HG02943 (cell line): ENCODE measurements at regions not wholly inside any gene's neighbourhood (a gene's known extent, or its start where the extent isn't known, plus 50 kb on each side); places are given as distances from the start of the nearest gene placed in this dataset.

Experiments
- ATAC-seq: cut with Tn5 transposase; IDR thresholded peaks from one replicate; pipeline ENCODE4 v1.9.1; 2021; ENCODE audit warnings: mild to moderate bottlenecking, low read depth, moderate library complexity; ENCODE audit not compliant: unreplicated experiment

DNA sequence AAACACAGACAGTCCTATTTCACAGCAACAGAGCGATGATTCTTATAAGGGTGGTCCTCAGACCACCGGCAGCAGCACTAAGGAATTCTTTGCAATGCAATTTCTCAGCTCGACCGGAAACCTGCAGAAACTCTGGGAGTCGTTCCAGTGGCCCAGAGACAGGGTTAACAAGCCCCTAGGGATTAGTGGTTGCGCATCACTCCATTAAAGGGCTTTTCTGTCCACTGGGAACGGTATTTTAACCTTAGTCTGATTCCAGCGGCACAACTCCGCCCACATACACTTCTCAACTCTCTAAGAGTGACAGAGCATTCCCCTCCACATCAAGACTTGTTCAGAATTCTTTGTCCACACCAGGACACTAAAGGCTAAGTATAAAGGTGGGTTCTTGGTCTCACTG is 341.5 kb downstream of the TFAP2A start:
- ATAC-seq: no peak

DNA sequence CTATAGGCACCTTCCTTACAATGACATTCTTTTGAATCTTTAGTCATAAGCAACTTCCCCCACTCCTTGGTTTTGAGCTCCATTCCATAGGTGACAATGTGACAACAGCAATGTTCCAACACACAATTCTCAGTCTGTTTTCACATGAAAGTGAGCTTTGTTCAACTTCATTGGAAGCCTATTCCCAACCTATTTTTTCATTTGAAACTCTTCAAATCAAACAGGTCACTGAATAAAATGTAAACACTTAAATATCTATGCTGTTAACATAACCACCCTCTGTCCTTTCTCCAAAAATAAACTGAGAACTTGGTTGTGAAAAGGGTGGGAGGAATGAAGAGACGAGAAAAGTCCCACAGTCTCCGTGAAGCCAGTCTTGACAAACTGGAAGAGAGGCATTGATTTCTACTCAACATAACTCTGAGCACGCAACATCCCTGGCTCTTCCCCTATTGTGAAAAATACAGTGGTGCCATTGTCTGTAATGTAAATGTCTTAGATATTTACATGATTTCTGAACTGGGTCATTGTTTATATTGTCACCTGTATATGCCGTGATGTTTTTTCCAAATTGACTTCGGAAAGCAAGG is 343.1 kb downstream of the TFAP2A start:
- ATAC-seq: no peak

DNA sequence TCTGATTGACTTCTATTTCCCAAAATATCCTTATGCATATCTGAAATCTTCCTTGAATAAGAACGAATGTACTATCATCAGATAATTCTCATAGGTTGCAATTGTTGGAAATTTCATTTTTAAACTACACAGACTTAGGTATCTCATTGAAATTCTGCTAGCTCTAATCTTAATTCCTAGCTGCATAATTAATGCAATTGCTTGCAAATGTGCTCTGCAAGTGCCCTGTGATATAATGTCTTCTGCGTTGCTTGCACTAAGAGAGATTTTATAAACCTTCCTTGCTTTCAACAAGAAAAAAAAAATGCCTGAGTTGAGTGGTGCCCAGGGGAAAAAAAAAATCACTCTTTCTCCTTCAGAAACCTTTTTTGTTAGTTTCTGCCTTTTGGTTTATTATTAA is 354.9 kb downstream of the TFAP2A start:
- ATAC-seq: no peak

DNA sequence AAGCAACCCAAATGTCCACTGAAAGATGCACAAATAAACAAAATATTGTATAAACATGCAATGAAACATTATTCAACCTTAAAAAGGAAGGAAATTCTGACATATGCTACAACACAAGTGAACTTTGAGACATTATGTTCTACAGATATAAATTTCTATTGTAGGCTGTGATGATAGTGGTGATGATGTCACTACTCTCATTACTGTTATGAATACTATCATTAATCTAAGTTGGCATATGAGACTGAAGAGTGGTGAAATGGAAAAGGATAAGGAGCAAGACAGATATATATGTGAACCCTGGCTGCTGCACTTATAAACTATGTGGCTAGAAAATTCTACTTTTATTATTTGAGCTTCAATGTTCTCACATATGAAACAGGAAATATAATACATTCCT is 360.2 kb downstream of the TFAP2A start:
- ATAC-seq: no peak

DNA sequence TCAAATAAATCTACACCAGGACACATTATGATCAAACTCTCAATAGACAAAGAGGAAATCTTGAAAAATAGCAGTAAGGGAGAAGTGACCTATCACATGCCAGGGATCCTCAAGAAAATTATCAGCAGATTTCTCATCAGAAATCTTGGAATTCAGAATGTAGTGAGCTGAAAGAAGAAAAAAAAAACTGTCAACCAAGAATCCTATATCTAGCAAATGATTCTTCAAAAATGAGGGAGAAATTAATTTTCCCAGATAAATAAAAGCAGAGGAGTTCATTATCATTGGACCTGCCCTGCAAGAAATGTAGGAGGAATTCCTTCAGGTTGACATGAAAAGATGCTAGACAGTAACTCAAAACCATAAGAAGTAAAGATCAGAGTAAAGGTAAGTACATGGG is 363.6 kb downstream of the TFAP2A start:
- no peak for ATAC-seq

DNA sequence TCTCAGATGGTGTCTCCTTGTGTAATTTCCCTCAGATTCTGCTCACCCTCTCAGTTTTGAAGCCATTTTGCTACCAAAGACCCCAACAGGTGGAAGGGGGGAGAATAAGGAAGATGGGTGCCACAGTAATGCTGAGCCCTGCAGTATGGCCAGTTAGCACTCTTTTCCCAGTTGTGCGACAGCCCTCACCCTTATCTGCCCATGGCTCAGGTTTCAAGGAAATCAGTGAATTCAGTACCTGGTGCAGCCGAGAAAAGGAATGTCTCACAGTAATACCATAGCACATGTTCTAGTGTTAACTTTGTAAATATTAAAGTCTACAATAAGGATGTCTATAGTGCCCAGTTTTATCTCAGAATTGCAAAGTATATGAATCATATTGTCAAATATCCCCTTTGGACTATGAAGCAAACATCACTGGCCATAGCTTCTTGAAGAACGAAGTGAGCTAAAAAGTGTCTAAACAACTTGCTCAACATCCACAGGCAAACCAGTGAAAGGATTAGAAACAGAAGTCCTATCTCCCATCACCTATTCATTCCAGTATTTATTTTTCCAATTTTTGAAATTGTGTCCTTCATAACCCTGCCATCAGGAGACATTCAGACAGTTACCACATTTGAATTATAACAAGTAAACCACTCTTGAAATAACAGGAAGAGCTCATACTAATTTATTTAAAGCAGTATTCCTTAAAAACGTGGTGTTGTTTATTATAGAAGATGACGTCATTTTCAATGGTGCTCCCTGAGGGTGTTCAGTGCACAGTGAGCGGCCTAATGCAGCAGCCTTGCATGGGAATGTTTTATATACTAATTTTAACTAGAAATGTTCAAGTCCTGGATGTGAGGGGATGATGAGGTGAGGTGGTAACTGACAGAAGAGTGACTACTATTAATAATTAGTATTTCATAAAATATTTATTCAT is 366.2 kb downstream of the TFAP2A start:
- ATAC-seq: no peak

DNA sequence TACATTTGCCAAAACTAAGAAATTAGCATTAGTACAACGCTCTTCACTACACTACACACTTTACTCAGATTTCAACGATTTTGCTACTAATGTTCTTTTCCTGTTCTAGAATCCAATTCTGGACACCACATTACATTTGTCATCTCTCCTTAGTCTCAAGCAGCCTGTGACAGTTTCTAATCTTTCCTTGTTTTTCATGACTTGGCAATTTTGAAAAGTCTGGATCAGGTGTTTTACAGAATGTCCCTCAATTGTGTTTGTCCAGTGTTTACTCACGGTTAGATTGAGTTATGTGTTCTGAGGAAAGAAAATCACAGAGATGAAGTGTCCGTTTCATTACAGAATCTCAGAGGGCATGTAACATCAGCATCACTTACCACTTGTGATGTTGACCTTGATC is 372.6 kb downstream of the TFAP2A start:
- ATAC-seq: no peak

DNA sequence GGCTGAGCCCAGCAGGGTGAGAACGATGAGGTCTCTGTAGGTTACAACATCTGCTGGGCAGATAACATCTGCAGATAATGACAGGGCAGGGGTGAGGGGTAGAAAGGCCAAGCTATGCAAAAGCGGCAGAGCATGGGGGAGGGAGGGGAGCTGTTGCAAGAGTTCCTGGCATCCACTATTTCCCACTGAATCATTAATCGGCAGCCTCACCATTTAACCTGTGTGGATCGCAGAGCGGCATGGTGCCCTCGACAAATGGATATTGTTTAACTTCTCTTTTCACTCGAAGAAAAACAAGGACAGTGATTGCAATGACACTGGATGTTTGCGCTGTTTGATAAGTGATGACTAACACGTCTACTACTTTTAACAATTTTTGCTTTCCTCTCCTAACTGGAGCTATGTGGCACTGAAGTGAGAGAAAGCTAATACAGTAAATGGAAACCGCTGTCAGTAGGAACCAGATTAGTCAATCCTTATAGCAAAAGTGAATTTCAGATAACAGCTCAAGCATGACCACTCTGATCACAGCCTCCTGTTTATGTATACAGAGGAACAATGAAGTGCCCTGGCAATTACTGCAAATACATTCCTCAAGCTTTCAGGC is 381.5 kb downstream of the TFAP2A start:
- no peak for ATAC-seq

DNA sequence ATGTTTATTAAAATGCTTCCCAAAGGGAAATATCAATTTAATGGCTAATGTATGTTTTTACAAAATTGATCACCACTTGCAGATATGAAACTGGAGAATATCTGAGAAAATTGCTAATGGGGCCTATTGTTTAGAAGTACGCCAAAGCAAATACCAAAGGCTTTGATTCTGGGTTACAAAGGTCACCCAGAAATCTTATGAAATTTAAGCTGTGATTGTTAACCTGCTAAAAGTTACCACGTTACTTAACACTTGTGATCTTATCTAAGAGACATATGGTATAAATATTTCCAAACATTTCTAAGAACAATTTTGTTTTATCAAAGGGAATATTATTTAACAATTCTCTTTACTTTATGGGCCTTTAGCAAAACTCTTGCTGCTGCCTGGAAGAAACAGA is 383.3 kb downstream of the TFAP2A start:
- no peak for ATAC-seq

DNA sequence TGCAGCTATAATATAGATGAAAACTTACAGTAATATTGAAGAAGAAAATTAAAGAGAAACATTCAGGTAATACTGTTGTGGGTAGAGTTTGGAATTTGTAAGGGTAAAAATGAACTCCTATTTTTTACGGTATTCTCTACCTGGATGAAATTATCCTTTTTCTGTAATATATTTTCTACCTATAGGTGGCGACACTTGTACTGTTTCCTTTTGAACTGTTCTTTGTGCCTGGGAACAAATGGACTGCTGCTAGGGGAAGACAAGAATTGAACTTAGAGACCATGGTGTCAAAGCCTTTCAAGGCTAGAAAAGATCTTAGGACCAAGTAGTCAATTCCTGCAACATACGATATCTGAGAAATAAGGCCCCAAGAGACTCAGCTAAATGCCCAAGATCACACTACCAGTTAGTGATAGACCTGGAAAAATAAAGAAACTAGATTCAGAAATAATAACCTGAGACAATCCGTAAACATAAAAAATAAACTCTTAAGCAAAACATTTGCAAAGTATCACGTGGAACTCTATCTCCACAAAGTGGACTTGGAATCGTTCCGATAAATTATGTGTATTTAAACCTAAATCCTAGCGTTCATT is 383.8 kb downstream of the TFAP2A start:
- no peak for ATAC-seq

DNA sequence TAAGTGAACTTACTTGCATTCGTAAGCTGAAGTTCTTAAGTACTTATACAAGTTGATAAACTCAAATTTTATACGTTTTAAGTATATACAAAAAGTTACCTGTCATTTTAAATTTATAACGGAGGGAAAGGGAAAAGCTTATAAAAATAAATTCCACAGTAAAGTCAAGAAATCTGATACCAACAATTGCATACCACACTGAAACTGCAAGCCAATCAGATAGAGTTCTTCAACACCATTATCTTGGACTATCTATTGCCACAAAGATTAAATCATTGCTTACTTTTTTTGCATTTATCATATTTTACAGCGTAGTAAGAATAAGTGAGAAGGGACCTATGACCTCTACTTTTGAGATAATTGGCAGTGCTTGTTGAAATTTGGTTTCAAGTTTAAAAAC is 386.7 kb downstream of the TFAP2A start:
- no peak for ATAC-seq

DNA sequence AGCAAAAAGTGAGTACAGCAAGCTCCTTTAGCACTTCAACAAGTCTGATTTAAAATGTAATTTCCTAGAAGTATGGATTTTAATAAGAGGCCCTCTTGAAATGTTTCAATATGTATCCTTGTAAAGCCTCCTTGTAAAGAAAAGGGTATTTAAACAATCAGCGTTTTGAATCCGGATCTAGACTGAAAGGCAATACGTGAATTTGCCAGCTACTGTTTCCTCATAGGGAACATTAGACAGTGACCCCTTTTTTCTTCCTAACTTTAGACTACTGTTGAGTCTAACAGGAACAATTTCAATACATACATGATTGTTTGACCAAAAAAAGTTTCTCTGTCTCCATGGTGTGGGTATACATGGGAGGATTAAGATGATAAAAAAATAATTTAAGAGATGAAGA is 395.0 kb downstream of the TFAP2A start:
- no peak for ATAC-seq

DNA sequence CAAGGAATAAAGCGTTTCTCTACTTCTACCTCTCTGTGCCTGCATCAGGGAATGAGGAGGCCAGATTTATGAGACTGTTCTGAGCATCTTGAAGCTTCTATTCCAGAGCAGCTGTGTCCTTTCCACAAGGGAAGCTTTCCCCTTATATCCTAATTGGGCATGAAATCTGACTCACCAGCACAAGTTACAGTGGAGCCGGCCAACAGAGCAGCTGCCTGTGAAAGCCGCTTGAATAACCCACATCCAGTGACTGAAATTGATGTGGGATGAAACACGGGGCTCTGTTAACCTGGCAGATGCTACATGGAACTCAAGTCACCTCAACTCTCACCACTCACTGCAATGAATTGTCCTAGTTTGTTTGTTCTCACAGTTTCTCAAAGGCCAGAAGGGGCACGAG is 400.3 kb downstream of the TFAP2A start:
- no peak for ATAC-seq

DNA sequence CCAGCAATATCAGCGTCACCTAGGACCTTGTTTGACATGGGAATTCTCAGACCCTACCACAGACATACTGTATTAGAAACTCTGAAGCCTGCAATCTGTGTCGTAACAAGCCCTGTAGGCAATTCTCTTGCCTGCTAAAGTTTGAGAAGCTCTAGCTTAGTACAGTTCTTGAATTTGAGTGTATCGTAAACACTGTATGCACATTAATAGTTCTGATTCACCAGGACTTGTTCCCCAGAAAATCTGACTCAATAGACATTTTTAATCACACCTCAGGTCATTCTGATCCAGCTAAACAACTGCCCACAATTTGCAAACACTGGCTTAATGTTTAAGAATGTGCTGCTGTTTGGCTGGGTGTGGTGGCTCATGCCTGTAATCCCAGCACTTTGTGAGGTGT is 414.3 kb downstream of the TFAP2A start:
- no peak for ATAC-seq

DNA sequence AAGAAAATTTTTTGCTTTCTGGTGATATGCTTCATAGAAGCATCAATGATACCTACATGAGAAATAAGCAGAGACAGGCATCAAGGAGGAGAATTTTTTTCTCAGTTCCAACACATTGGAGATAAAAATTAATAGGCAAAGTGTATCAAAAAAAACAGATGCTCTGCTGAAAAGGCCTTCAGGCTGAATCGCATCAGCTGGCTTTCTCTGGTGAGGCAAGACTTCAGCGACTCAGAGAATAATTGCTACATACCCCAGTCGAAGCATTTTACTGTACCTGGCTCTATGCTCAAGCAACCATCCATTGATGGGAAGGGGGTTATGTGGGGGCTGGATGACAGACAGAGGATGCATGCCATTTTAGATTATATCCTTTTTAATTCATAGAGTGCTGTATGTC is 415.1 kb downstream of the TFAP2A start:
- no peak for ATAC-seq

DNA sequence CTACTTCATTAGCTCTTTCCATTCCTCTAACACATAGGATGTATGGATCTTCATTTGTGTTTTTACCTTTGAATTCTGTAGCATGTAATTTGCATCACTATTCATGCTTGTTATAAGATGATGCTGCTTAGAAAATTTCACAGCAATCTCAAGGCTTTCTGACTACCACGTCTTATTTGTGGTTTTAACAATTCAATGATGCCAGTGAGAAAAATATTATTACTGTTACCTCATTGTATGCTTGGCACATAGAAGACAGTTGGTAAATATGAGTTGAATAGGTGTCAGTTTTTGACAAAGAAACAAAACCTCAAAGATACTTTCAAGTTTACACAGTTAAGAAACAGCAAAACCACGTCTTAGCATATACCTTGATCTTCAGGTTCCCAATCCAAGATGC is 428.6 kb downstream of the TFAP2A start:
- no peak for ATAC-seq

DNA sequence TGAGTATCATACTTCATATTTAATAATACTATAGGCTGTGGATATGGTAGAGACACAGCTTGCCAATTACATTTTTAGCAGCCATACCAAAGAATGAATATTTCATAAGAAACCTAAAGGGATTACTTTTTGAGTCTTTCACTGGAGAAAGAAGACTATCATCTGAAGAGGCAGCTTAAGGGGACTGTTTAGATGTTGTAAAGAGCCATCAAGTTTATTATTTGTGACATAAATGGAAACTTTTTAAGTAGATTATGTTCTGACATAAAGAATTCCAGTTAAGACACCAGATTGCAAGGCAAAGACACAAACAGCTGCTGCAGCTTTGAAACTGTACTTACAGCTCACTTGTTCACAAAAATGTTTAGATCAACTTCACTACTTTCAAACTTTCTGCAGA is 429.4 kb downstream of the TFAP2A start:
- no peak for ATAC-seq

DNA sequence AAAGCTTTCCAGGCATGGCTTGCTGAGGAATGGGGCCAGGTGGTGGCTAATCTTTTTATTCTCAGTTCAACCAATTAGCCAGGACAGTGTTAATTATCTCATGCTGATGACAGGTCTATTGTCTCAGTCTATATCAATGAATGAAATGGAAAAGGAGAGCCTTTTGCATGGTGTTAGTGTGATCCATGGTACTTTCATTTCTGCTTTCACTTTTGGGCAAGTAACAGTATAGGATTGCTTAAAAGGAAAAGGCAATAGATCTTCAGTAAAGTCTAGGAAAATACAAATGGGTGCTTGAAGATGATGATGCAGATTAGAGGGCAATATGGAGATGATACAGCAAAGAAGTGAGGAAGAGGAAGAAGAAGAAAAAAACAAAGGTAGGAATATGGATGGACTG is 430.3 kb downstream of the TFAP2A start:
- no peak for ATAC-seq

DNA sequence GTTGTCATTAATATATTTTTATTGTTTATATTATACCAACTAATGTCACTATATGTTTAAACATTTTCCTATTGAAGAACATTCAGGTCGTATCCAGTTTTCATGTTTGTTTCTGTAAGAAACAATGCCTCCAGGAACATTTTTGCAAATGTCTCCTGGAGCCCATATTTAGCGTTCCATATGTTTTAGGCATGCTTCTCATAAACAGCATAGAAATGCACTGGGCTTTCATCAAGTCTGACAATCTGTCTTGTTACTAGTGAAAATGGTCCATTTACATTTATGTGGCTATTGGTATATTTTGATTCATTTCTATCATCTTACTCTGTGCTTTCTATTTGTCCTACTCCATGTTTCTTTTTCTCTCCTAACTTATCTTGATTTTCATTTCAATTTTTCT is 431.7 kb downstream of the TFAP2A start:
- ATAC-seq: no peak

DNA sequence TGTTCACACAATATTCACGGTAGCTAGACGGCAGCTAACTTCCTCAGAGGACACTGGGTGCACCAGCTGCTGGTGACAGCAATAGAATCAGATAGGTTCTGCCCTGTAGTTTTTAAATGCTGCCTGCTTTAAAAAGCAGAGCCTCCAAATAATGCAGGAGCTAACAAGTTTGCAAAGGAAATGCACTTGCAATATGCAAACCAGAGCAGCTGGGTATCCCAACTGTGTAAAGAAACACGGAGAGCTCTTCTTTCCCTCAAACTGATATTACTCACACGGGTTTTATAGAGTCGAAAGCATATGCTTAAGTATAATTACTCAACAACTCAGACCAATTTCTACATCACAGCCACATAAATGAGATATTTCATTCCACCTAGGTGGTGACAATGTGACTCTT is 432.7 kb downstream of the TFAP2A start:
- no peak for ATAC-seq

DNA sequence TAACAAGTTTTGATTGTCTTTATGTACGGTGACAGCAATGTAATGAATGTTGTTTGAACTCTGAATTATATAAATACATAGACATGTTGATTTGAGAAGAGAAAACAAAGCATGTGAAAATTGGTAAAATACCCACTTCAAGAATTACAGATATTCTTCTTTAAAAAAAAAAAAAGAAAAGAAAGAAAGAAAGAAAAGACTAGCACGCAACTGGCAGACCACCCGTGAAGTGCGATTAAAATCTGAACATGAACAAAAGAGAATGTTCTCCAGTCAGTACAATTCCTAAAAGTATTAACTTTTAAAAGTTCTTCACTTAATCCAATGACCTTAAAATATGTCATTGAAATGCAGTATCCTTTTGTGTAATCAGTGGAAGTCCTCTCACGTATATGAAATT is 434.9 kb downstream of the TFAP2A start:
- ATAC-seq: no peak
